GM21390 (cell line): ENCODE measurements at regions not wholly inside any gene's neighbourhood (a gene's known extent, or its start where the extent isn't known, plus 50 kb on each side); places are given as distances from the start of the nearest gene placed in this dataset.
"Not testable (repeated sequence)": the region's sequence is repeated elsewhere in the genome, so short reads cannot be mapped to it uniquely, and the experiment has no call there.

Source experiments
- ATAC-seq: cut with Tn5 transposase; IDR thresholded peaks from one replicate; pipeline ENCODE4 v1.9.1; 2021; ENCODE audit not compliant: unreplicated experiment

DNA sequence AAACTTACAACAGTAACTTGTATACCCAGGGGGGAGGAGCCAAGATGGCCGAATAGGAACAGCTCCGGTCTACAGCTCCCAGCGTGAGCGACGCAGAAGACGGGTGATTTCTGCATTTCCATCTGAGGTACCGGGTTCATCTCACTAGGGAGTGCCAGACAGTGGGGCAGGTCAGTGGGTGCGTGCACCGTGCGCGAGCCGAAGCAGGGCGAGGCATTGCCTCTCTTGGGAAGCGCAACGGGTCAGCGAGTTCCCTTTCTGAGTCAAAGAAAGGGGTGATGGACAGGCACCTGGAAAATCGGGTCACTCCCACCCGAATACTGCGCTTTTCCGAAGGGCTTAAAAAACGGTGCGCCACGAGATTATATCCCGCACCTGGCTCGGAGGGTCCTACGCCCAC is 278.8 kb downstream of the FAM47B start:
- not testable (repeated sequence) for ATAC-seq

DNA sequence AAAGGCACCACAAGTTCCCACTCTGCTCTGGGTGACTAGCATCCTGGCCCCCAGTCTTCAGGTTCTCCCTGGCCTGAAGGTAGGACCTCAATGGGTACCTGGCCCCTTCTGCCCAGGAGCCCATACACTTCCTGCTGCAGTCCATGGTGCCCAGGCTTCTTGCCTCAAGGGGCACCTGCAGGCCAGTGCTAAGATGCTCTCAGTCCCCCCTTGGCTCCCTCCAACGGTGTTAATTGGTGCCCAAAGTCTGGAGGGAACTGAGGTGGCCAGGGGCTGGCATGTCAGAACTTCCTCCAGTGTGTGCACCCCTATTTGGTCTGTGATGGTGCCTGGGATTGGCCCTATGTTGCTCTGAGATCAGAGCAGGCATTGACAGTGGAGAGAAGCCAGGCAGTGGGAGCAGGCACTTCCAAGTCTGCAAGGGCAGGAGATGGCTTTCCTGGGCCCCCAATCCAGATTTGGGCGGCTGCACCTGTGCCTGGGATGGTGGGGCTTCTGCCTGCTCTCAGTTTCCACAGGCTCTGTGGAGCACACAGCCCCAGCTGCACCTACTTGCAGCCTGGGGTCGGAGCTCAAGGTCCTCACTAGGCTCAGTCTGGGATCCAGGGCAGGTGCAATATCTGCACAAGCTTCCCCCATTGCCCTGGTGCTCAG is 301.6 kb downstream of the FAM47B start:
- no peak for ATAC-seq

DNA sequence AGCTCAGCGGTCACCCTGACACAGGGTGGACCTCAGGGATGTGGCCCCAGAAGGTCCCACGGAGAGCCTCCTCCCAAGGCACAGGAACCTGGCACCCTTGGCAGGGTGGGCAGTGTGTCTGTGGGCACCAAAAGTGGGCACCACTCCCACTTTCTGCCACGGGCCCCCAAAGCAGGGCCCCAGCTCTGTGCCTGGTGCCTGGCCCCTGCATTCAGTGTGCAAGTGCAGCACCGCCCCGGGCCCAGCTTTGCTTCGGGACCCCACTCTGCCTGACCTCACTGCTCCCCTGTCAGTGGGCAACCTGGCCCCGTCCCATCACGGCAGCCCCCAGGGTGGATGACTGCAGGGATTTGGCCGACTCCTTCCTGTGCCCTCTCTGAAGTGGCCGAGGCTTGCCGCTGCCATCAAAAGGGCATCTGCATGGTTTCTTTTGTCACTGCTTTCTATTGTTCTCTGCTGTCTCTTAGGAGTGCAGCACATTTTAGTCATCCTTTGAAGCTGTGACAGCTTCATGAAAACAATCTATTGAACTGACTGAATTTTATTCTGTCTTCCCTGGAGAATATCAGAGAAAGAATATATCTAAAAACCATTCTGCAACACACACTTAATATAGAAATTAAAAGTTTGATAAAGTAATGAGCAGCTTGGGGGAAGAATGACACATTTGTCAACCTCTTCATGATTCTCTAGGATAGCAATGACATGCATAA is 302.4 kb downstream of the FAM47B start:
- no peak for ATAC-seq

DNA sequence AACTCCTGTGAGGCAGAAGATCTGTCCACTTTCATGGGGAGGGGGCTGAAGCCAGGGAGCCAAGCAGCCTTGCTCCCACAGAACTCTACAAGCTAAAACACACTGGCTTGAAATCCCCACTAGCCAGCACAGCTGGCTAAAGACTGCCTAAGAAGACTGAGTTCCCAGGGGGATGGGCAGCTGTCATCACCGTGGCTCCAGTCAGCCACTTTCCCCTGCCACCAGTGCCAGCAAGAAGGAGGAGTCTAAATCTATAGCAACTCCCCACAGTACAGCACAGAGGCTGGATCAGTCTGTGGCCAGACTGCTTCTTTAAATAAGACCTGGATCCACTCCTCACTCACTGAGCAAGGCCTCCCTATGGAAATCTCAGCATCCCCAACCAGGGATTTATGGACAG is 308.6 kb downstream of the FAM47B start:
- no peak for ATAC-seq

DNA sequence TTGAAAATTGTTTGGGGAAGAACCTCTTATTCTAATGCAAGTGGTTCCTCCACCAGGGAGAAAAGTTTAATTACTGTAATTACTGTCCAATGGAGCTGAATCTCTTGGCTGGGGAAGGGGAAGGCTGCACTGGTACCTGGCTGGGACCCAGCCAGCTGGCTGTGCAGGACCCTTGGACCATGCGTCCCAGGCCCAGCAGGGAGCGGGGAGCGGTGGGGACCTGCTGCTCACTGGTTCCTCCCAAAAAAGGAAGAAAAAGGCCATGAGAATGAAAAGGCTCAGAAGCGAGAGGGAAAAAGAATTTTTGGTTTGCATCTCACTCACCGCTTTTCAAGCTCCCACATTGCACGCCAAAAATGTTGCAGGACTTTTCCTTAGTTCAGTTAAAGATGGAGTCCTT is 333.5 kb downstream of the FAM47B start:
- no peak for ATAC-seq

DNA sequence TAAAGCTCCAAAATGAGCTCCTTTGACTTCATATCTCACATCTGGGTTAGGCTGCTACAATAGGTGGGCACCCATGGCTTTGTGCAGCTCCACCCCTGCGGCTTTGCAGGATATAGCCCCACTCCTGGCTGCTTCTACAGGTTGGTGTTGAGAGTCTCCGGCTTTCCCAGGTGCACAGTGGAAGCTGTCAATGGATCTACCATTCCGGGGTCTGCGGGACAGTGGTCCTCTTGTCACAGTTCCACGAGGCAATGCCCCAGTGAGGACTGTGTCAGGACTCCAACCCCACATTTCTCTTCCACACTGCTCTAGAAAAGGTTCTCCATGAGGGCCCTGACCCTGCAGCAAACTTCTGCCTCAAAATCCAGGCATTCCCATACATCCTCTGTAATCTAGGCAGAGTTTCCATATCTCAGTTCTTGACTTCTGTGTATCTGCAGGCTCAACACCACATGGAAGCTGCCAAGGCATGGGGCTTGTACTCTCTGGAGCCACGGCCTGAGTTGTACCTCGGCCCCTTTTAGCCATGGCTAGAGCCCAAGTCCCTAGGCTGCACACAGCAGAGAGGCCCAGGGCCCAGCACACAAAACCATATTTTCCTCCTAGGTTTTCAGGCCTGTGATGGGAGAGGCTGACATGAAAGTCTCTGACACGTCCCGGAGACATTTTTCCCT is 342.8 kb downstream of the FAM47B start:
- ATAC-seq, result no peak

DNA sequence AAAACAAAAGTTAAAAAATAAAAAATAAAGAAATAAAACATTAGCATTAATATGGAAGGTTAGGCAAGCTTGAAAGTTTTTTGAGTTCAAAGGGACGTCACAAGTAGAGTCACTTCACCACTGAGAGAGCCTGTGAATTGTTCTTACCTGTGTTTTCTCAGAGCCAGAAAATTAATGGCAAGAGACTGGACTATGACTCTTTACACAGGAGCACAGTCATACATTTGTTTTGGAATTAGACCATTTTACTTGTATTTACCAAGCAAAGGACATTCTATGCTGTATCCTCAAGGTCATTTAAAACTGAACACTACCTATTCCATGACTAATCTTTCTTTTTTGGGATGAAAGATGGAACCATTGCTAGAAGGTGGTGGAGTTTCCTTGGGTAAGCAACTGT is 346.1 kb downstream of the FAM47B start:
- ATAC-seq, result no peak

DNA sequence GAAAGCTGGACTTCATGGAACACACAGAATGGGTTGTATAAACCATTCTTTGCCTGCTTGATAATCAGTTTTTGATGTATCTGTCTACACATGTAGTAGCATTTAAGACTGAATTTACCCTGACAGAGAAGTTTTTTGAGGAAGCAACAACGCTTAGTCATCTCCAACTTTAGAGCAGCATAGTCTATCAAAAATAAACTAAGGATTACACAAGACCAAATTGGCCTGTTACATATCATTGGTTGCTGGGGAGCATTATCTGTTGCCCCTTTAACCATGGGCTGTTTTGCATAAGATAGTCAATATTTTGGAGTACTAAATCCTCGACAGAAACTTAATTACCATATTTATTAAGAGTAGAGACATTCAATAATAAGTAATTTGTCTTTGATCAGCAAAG is 347.4 kb downstream of the FAM47B start:
- no peak for ATAC-seq

DNA sequence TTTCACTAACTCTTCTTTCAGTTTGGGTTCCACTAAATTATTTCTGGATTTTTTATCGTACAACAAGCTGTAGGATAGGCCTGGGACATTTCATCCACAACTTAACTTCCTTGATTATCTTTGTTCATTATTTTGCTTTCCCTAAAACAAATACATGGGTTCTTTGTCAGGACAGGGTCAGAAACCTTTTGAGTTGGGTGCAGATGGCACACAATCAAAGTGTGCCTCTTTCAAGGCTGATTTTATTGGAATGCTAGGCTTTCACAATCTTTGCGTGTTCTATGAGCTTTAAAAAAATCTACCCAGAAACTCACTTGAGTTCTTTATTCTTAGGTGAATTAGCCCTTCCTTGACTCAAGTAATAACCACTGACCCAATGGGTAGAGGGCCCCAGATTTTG is 348.4 kb downstream of the FAM47B start:
- ATAC-seq, result no peak

DNA sequence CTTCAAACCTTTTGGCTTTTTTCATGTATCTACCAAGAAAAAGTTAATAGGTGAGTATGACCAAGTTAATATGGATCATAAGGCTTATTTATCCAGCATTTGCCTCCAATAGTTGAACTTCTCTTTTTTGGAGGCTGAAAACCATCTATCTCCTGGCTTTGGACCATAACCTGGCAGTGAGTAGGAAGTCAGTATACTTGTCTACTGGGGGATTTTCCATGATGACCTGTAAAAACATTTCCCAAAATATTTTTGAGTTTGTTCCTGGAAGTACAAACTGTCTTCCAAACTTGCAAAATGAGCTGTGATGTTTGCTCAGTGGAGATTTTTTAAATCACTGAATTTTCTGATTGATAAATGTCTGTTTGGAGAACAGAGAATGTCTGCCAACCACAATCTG is 349.9 kb downstream of the FAM47B start:
- ATAC-seq, result no peak

DNA sequence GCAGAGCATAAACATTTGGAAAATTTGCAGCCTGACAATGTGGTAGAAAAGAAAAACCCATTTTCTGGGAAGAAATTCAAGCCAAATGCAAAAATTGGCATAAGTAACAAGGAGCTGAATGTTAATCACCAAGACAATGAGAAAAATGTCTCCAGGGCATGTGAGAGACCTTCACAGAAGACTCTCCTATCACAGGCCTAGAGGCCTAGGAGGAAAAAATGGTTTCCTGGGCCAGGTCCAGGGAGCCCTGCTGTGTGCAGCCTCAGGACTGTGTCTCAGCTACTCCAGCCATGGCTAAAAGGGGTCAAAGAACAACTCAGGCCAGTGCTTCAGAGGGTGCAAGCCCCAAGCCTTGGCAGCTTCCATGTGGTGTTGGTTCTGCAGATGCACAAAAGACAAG is 362.4 kb downstream of the FAM47B start:
- ATAC-seq, result not testable (repeated sequence)

DNA sequence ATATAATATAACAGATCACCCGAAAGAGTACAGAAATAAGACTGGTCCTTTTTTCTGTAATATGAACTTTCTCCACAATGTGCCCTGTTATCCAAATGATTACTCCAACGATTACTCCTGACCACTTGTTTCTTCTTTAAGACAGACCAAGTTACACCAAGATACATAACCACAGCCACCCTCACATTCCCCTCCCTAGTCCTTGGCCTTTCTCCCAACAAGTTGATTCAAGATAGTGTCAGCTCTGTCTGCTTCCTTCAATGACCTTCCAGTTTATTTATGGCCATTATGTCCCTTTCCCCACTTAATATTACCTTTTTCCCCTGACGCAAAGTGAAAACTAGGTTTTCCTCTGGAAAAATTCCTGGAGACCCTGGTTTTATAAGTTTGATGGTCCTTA is 397.2 kb downstream of the FAM47B start:
- ATAC-seq, result no peak

DNA sequence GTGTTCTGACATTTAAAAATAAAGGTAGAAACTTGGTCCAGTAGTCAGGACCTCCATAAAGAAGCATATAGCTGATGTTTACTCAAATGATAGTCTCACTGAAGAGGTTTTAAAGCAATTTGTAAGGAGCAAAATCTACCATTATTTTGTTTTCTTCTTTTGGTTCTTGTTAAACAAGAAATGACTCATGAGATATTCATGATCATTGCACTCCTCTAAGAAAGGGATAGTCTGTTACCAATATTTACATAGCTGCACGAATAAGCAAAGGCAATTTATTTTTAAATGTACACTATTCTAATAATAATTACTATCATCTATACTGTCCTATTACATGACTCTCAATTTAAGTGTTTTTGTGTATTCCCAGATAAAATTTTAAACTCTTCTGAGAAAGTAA is 397.9 kb downstream of the FAM47B start:
- no peak for ATAC-seq

DNA sequence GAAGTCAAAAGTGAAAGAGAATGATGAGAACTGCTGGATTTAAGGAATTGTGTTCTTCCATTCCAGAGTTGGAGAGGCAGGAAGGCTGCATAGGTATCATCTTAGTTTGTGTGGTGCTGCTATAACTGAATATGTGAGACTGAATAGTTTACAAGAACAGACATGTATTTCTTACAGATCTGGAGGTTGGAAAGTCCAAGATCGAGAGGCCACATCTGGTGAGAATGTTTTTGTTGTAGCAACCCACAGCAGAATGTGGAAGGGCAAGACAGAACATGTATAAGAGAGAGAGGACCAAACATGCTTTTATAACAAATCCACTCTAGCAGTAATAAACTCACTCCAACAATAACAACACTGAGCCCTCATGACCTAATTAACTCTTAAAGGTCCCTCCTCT is 408.6 kb downstream of the FAM47B start:
- no peak for ATAC-seq

DNA sequence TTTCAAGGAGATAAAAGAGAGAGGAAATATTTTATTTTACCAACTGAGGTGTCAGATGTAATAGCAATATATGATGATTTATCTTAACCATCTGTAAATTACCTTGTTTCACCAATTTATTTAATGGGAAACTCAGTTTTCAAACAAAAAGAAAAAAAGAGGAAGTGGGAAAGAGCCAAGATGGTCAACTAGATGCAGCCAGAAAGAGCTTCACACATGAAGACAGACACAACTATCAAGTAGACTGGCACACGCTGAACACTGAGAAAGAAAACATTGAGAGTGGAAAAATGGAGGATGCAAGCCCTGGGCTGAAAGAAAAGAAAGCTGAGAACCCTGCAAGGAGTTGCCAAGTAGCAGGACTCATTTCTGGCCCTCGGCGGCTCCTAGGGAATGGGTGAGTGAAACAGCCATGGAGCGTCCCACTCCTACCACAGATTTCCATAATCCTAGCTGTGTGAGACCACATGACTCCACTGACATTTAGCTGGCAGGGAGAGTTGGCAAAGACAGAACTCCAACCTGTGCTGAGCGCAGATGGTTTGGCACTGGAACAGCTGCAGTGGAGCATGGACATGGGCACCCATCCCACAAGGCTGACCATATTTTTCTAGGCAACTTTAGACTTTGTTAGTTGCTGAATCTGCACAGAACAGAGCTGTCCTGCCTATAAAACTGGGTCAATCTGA is 409.3 kb downstream of the FAM47B start:
- ATAC-seq, result no peak

DNA sequence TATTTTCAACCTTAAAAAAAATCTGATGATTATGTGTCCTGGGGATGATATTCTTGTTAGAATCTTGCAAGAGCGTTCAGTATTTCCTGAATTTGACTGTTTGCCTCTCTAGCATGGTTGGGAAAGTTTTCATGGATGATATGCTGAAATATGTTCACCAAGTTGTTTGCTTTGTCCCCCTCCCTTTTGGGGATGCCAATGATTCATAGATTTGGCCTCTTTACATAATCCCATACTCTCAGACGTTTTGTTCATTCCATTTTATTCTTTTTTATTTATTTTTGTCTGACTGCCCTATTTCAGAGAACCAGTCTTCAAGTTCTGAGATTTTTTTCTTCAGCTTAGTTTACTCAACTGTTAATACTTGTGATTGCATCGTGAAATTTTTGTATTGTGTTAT is 415.1 kb downstream of the FAM47B start:
- ATAC-seq, result no peak

DNA sequence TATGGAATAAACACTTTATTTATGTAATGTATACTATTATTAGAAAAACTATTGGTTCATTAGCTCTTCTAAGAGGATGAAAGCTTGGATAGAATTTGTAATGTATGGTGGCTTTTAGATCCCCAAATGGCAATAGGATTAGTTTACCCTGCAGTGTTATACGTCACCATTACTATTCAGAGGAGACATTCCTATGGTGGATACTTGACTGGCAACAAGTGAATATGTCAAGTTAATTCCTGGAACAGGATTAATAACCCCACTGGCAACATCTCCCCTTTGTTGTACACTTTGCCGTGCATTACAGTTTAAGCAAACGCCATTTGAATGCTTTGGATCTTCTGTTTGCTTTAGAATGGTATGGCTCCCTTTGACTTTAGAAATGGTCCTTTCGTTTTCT is 420.3 kb downstream of the FAM47B start:
- ATAC-seq, result no peak

DNA sequence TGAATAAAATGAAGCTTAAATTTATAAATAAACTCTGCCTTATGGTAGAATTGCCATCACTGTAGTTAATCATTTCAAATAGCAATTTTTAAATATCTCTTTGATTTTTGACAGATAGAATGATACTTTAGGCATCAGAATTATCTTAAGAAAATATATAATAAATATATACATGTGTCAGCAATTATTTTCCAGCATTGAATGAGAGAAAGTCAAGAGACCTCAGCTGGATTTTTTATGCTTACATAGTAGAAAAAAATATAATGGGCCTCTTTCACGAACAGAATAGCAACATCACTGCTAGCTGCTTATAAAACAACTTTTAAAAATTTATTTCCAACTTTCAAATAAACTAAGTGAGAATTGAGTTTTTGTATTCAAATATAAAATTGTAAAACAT is 424.0 kb upstream of the MAGEB16 start:
- ATAC-seq, result no peak

DNA sequence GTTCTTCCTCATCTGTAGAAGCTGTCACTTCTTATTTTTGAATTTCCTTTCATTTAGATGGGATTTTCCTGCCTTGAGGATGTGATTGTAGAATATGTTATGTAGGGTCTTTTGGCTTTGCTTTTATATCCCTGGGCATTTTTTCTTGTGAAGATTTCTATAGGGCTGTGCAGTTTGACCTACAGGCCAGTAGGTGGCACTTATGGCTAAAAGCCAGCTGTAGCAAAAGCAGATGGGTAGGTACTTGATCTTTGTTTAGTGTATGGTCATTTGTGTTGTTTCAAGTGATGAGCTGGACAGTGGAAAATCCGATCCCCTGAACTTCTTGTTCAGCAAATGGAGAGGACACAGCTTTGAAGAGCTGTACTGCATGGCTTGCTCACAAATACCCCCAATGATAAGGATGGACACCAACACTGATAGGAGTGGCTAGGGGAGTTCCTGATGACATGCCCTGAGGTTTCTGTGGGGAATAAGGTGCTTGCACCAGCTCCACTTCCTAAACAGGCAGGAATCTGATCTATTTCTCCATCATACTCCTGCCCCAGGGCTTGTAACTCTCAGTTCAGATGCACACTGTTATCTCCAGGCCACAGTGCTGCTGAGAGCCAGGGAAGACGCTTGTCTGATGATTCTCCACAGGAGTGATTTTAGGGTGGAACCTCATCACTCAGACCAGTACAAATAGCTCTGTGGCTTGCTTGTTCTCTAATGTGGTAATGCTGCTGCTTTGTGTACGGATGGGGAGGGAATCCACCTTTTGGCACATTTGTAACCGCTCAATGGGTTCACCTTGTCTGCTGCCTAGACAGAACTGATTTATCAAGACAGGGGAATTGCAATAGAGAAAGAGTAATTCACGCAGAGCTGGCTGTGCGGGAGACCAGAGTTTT is 417.1 kb upstream of the MAGEB16 start:
- peak; percentile 82 for ATAC-seq

DNA sequence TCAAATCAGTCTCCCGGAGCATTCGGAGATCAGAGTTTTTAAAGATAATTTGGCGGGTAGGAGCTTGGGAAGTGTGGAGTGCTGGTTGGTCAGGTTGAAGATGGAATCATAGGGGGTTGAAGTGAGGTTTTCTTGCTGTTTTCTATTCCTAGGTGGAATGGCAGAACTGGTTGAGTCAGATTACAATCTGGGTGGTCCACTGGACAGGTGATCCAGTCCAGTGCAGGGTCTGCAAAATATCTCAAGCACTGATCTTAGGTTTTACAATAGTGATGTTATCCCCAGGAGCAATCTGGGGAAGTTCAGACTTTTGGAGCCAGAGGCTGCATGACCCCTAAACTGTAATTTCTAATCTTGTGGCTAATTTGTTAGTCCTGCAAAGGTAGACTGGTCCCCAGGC is 416.4 kb upstream of the MAGEB16 start:
- ATAC-seq, result not testable (repeated sequence)

DNA sequence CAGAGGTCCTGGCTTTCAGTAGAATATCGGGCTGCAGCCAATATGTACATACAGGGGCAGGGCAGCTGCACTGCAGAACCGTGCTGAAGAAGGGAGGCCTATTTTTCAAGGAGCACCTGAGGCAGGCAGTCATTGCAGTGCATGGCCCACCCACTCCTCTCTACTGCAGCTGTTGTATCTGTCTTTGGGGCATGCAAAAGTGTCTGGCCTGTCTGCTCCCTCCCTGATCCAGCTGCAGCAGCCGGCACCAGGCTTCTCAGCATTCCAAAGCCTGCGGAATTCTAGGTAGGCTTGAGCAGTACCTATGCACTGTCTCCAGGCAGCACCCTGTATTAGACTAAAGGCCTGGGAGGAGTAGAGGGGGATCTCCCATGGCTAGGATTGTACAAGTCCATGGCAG is 415.2 kb upstream of the MAGEB16 start:
- ATAC-seq, result no peak
